ENCODE measurements at regions not wholly inside any gene's neighbourhood (a gene's known extent, or its start where the extent isn't known, plus 50 kb on each side); places are given as distances from the start of the nearest gene placed in this dataset.

DNA sequence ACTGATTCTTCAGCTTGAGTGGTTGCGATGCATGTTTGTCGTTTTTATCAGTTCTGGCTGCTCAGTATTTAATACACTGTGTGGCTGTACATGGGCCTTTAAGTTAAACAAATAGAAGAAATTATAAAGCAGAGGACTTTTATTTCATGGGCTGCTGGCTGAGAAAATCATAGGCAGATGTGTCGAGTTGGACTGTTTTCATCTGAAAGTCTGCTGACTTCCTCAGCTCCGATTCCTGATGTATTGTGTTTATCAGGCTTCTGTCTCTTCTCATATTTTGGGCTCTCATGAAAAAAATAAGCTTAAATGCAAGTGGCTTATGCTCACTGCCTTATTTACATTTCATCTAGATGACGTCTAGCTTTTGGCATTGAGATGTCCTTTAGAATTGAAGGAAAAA lies 129.5 kb upstream of the GGTLC1 start:
- Mint-ChIP-seq H3K27ac (no peak overlapping the region), H3K36me3 (no peaks in the 10 kb centered on the region), H3K9me3 (no peaks in the 10 kb centered on the region), H3K4me3 (no peak overlapping the region), H3K27me3 (no peaks in the 10 kb centered on the region), H3K4me1 (no peaks in the 10 kb centered on the region)
- no peak for DNase-seq

DNA sequence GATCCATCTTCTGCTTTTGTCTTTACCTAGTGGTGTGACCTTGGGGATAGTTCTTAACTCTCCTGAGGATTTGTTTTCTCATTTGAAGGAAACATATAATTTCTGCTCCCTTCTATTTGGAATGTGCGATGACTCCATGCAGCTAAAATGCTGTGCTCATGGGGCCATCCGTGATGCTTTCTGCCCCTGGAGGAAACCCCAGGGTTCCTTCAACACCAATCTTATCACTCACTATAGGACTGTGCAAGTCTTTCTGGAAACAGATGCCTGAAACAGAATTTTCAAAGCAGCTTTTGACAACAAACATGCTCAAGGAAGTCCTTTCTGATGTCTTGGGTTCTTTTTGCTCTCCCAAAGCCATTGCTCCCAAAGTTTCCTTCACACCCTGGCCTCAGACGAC lies 128.8 kb upstream of the GGTLC1 start:
- Mint-ChIP-seq H3K4me3 (no peak overlapping the region), H3K4me1 (no peaks in the 10 kb centered on the region), H3K36me3 (no peaks in the 10 kb centered on the region), H3K27ac (no peak overlapping the region), H3K9me3 (no peaks in the 10 kb centered on the region), H3K27me3 (no peaks in the 10 kb centered on the region)
- no peak for DNase-seq

DNA sequence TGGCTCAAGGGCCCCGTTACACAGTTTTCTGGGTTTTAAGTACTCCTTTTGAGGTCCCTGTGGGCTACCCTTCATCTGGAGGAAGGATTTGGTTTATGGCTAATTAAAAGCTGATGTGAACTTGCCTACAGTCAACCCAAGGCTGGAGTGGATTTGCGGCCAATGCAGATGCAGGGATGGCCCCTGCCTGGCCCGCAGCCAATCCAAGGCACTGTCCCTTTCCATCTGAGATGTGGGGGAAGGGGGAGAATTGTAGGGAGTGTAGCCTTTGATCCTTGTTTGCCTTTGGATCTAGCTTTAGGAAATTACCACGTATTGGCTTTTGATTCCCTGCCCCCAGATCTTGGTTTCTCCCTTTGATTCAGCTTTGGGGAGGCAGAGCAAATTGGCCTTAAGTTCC lies 128.0 kb upstream of the GGTLC1 start:
- no peaks in the 10 kb centered on the region for H3K36me3 Mint-ChIP-seq

DNA sequence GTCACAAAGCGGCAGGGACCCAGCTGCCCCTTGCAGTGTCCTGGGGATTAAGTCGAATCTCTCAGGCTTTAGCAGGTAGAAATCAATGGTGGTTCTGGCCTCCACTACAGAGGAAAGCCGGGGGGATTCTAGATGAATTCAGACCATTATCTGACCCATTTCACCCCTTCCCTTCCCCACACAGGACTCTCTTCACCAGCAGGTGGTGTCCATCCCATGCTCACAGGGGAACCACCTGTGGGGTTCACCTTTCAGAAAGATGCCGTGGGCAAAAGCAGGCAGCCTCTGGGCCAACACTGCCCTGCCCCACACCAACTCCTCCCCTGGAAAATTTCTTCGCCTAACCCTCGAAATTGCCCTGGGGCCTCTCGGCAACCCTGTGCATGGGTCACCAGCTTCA lies 123.8 kb upstream of the GGTLC1 start:
- Mint-ChIP-seq H3K36me3 (no peaks in the 10 kb centered on the region), H3K4me3 (no peak overlapping the region), H3K27ac (no peak overlapping the region), H3K4me1 (no peaks in the 10 kb centered on the region), H3K9me3 (no peaks in the 10 kb centered on the region), H3K27me3 (no peaks in the 10 kb centered on the region)
- no peak for DNase-seq

More for the DNA sequence above, 128.0 kb upstream of the GGTLC1 start:
- Mint-ChIP-seq H3K27me3 (no peaks in the 10 kb centered on the region), H3K4me3 (no peak overlapping the region), H3K4me1 (no peaks in the 10 kb centered on the region), H3K27ac (no peak overlapping the region), H3K9me3 (no peaks in the 10 kb centered on the region)
- DNase-seq = no peak

DNA sequence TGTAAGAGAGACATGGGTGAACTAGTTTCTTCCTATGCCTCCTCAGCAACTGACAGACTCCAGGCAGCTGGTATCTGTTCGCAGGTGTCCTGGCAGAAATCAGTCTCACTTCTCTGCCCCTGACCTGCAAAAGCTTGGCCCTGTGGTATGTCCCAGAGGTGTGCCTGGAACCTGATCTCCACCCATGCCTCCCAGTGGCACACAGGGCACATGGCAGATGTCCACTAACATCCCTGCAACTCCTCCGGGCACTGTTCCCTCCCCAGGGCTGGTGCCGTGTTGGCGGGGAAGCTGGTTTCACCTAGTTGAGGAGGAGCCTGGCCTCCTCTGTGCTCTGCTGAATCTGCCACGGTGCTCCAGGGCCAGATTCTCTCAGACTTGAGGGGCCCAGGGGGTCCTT lies 123.3 kb upstream of the GGTLC1 start:
- Mint-ChIP-seq H3K27me3 (no peaks in the 10 kb centered on the region), H3K27ac (no peak overlapping the region), H3K36me3 (no peaks in the 10 kb centered on the region), H3K4me3 (no peak overlapping the region), H3K4me1 (no peaks in the 10 kb centered on the region), H3K9me3 (no peaks in the 10 kb centered on the region)
- DNase-seq = no peak

DNA sequence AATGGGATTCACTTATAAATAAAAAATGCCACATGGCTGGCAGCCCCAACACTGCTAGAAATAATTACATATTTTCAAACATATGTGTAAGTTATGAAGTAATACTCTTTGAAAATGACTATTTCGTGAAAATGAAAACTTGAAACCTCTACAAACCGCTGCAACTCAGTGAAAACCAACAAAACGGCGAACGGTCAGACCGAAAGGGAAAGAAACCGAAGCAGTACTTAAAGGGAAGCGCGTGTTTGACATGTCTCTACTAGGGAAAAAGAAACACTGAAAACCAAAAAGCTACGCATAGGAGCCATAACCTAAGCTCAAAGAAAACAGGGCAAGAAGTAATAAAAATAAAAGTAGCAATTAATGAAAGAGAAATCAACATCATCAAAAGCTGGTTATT lies 121.0 kb upstream of the GGTLC1 start:
- no peak for DNase-seq
- no peaks in the 10 kb centered on the region for H3K36me3 Mint-ChIP-seq

DNA sequence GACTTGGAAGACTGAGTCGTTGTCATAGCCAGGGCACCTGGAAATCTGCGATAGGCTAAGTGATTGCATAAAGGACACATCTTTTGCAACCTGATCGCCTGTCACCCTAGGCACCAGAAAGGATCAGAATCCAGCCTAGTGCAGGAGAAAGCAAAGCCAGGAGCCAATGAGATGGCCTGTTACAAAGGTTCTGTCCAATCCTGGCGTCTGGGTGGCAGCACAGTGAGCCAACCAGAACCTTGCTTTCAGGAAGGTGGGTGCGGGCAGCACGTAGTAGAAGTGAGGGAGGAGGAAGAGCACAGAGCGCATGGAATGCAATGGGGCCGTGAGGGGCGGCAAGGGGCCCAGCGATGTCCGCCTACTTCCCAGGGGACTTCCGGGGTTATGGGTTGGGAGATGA lies 120.4 kb upstream of the GGTLC1 start:
- DNase-seq = no peak
- H3K36me3 Mint-ChIP-seq = no peaks in the 10 kb centered on the region
- no peaks in the 10 kb centered on the region for H3K9me3 Mint-ChIP-seq
- no peaks in the 10 kb centered on the region for H3K27me3 Mint-ChIP-seq
- no peaks in the 10 kb centered on the region for H3K4me1 Mint-ChIP-seq
- no peak overlapping the region for H3K4me3 Mint-ChIP-seq
- H3K27ac Mint-ChIP-seq = no peak overlapping the region

More for the DNA sequence above, 121.0 kb upstream of the GGTLC1 start:
- H3K9me3 Mint-ChIP-seq = no peaks in the 10 kb centered on the region
- H3K4me3 Mint-ChIP-seq = no peak overlapping the region
- no peak overlapping the region for H3K27ac Mint-ChIP-seq
- no peaks in the 10 kb centered on the region for H3K4me1 Mint-ChIP-seq
- H3K27me3 Mint-ChIP-seq = no peaks in the 10 kb centered on the region

DNA sequence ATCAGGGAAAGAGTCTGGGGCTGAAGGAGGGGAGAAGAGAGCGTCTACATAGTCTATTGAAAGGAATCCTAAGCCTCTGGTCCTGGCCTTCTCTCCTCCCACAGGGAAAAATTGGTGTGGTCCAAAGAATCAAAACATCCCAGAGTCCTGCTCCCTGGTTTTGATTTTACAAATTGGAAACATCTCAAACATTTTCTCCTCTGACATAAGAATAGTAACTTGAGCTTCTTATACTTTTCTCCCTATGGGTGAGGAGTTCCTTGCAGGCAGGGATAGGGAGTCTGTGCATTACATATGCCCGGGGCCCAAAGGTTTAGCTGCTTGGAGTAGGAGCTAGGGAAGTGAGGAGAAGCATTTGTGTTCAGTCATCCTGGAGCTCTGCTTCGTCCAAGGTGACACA lies 120.0 kb upstream of the GGTLC1 start:
- H3K27ac Mint-ChIP-seq = no peak overlapping the region
- no peaks in the 10 kb centered on the region for H3K9me3 Mint-ChIP-seq
- no peaks in the 10 kb centered on the region for H3K27me3 Mint-ChIP-seq
- H3K36me3 Mint-ChIP-seq = no peaks in the 10 kb centered on the region
- H3K4me3 Mint-ChIP-seq = no peak overlapping the region
- H3K4me1 Mint-ChIP-seq = no peaks in the 10 kb centered on the region
- DNase-seq = no peak

DNA sequence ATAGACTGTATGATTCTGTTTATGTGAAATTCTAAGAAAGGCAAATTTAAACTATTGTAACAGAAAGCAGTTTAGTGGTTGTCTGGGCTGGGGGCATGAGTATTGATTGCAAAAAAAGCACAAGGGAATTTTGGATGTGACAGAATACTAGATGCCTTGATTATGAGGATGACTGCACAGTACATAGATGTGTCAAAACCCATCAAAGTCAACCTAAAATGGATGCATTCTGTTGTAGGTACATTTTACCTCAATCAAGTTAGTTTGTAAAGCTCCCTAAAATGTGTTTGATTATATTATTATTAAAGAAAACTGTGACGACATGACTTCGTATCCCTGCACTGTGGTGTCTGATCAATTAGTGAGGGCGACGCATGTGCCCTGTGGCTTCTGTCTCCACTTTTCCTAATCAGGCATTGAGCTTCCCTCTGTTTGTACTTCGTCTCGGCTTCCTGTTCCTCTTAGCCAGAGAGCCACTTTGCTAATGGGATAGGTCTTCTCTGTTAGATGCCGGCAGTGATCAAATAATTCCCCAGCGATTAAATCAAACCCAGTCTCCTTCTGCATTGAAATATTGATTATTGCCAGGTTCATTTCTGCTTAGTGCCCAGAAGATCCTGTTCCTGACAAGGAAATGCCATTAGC lies 118.3 kb upstream of the GGTLC1 start:
- no peak for DNase-seq
- H3K27me3 Mint-ChIP-seq = no peaks in the 10 kb centered on the region
- H3K4me3 Mint-ChIP-seq = no peak overlapping the region
- H3K9me3 Mint-ChIP-seq = no peaks in the 10 kb centered on the region
- no peak overlapping the region for H3K27ac Mint-ChIP-seq
- H3K36me3 Mint-ChIP-seq = no peaks in the 10 kb centered on the region
- peaks cover 4% of the 10 kb centered on the region for H3K4me1 Mint-ChIP-seq

DNA sequence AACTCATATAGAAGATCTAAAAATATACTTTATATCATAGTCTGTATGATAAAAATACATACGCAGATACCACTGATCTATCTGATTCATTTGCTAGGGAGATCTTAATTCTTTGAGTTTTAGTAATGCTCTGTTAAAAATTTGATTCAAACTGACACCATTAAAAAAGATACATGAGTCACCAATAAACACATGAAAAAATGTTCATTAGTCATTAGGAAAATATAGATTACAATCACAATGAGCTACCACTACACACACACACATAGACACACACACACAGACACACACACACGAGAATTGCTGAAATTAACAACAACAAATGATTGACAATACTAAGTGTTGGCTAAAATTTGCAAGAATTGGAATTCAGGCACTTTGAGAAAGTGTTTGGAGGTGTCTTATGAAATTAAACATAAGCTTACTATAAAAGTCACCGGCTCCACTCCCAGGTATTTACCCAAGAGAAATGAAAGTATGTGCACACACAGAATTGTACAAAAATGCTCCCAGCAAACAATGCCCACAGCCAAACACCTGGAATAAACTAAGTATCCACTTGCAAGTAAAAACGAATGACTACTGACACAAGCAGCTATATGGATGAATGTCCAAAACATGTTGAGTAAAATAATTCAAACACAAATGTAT lies 117.7 kb upstream of the GGTLC1 start:
- no peaks in the 10 kb centered on the region for H3K9me3 Mint-ChIP-seq
- DNase-seq = no peak
- no peak overlapping the region for H3K27ac Mint-ChIP-seq
- no peaks in the 10 kb centered on the region for H3K36me3 Mint-ChIP-seq
- H3K4me1 Mint-ChIP-seq = peaks cover 4% of the 10 kb centered on the region
- no peaks in the 10 kb centered on the region for H3K27me3 Mint-ChIP-seq
- no peak overlapping the region for H3K4me3 Mint-ChIP-seq

DNA sequence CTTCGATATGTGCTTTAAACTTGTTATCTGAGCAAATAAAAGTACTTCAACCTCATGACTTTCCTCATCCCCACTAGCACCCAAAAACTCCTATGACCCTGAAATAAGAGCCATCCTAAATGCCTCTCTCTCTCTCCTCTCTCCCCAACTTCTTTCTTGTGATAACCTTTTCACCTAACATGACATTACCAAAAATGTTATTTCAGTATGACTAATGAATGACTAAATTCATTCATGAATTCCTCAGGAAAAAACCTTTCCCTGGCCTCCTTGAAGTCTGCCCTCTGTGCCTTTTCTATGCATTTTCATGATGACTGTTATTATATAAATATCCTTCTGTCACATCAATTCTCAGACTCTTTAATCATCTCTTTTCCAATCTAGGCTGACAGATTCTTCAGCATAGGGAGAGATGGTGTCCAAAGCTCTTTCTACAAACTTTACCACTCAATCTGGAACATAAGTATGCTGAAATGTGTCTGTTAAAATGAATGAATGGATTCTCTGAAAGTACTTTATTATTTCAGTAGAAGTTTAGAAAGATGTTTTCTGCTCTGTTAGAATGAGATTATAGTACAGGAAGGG lies 114.3 kb upstream of the GGTLC1 start:
- Mint-ChIP-seq H3K36me3 (no peaks in the 10 kb centered on the region), H3K4me1 (peaks cover 10% of the 10 kb centered on the region), H3K9me3 (no peaks in the 10 kb centered on the region), H3K27me3 (no peaks in the 10 kb centered on the region), H3K4me3 (no peak overlapping the region), H3K27ac (no peak overlapping the region)
- no peak for DNase-seq

DNA sequence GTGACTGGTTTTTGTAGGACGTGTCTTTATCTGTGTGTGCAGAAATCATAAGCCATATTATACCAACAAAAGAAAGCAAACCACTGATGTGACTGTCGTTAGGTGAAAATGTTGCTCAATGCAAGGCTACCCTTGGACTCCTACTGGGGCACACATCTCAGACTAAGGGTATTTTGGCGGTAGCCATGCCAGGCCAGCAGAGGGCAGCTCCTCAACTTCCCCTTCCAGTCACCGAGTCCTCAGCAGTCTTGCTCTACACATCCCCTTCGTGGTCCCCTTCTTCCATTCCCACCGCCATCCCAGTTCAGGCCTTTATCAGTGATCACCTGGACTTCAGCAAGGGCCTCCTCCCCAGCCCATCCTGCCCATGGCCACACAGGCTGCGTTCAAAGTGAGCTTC lies 113.7 kb upstream of the GGTLC1 start:
- H3K9me3 Mint-ChIP-seq = no peaks in the 10 kb centered on the region
- no peaks in the 10 kb centered on the region for H3K36me3 Mint-ChIP-seq
- H3K27ac Mint-ChIP-seq = no peak overlapping the region
- H3K4me1 Mint-ChIP-seq = peaks cover 10% of the 10 kb centered on the region
- DNase-seq = peak; percentile 4
- H3K4me3 Mint-ChIP-seq = no peak overlapping the region
- no peaks in the 10 kb centered on the region for H3K27me3 Mint-ChIP-seq

DNA sequence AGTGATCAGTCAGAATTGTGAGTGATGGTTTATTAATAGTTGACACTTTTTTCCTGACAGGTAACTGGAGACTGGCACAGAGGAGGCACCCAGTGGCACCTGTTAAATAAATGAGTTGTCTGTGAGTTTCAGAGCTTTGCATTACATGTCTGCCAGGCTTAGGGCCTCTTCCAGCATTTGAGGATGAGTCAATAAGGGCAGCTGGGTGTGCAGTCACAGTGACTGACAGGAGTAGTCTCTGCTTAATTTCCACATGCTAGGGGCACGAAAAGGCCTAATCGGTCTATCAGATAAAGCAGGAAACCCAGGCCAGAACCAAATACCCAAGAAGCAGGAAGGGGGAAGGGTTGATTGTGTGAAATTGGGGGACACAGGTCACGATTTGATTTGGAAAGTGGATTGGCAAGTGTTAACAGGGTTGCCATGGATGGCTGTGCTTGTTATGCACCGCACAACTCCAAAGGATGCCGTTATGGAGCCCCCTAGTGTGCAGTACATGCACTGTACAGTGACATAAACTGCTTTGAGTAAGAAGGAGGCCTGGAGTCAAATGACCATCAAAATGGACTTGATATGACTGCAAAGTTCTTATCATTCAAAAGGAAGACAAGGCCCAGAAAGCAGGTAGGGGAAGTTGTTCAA lies 111.9 kb upstream of the GGTLC1 start:
- Mint-ChIP-seq H3K27ac (no peak overlapping the region), H3K36me3 (no peaks in the 10 kb centered on the region), H3K27me3 (peaks cover 4% of the 10 kb centered on the region), H3K4me3 (no peak overlapping the region), H3K9me3 (no peaks in the 10 kb centered on the region), H3K4me1 (peaks cover 10% of the 10 kb centered on the region)
- DNase-seq = peak; percentile 40

DNA sequence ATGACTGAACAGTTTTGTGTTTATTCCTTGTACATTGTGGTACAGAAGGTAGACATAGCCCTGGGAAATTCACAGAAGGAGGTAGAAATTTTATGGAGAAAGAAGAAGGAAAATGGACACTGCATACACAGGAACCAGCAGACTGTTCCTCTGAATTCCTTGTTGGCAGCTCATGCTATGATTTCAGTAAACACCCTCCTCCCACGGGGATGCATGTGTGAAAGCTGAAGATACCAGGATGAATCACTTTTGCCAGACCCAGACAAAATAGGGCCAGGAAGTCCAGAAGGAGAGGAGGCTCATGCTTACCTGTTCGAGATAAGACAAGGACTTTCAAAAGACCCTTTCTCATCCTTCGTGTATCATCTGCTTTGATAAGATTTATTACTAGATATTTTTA lies 110.3 kb upstream of the GGTLC1 start:
- no peak for DNase-seq
- Mint-ChIP-seq H3K4me3 (no peak overlapping the region), H3K4me1 (peaks cover 10% of the 10 kb centered on the region), H3K36me3 (no peaks in the 10 kb centered on the region), H3K27ac (no peak overlapping the region), H3K27me3 (peaks cover 4% of the 10 kb centered on the region), H3K9me3 (no peaks in the 10 kb centered on the region)

DNA sequence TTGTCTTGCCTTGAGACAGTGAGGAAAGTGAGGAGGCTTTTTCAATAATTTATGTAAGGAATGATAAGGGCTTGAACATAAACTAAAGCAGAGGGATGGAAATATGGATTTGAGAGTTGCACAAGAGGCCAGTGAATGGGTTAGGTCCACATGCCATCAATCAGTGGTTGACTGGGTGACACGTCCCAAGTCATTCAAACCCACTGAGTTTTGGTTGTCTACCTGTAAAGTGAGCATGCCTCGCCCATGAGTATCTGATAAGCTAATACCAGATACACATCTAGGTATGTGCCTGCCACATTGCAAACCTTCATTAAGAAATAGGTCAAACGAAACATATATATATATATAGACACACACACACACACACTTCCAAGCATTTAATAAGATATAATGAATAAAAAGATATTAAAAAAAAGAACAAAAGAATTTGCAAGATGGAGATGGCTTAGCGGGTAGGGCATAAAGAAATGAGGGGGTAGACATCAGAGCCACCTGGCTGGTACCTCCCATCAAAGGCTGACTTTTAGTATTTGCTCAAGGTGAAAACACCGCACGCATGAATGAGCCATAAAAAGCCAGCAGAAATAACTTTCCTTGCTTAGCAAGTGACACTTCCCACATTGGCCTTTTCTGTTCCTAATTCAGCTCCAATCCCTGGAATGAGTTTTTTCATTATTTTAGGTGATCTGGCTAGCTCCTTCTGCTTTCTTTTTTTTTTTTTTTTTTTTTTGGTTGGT lies 109.1 kb upstream of the GGTLC1 start:
- DNase-seq = no peak
- H3K4me3 Mint-ChIP-seq = no peak overlapping the region
- H3K4me1 Mint-ChIP-seq = peaks cover 9% of the 10 kb centered on the region
- H3K9me3 Mint-ChIP-seq = no peaks in the 10 kb centered on the region
- H3K36me3 Mint-ChIP-seq = no peaks in the 10 kb centered on the region
- H3K27me3 Mint-ChIP-seq = peaks cover 4% of the 10 kb centered on the region
- H3K27ac Mint-ChIP-seq = no peak overlapping the region
